GM23338 (cell line): ENCODE measurements at regions not wholly inside any gene's neighbourhood (a gene's known extent, or its start where the extent isn't known, plus 50 kb on each side); places are given as distances from the start of the nearest gene placed in this dataset.

Source experiments
- ATAC-seq: fragments of 200-7000 bp; cut with Tn5 transposase; 3 replicates; pipeline ENCODE4 v1.9.1; 2020
- DNase-seq: peaks from one replicate; pipeline ENCODE4 v3.0.0-alpha.2; 2015; ENCODE audit warnings: low spot score
- H2AFZ ChIP-seq: fragments of 200-600 bp; sonication (generic); 2 replicates; pipeline ENCODE4 v1.8.0; 2016; ENCODE audit warnings: antibody characterized with exemption, mild to moderate bottlenecking, moderate library complexity
- H3F3A ChIP-seq: fragments of 200-600 bp; sonication (generic); replicated peaks from 2 replicates; pipeline ENCODE4 v1.8.0; 2017; ENCODE audit warnings: antibody characterized with exemption, mixed run types, low read depth
- H3K27ac ChIP-seq: fragments of 200-600 bp; sonication (generic); 2 replicates; pipeline ENCODE4 v1.6.1; 2016; ENCODE audit warnings: low read depth
- H3K27me3 ChIP-seq: fragments of 200-600 bp; sonication (generic); 2 replicates; pipeline ENCODE4 v1.8.0; 2016; ENCODE audit warnings: mild to moderate bottlenecking, mixed run types, moderate library complexity; ENCODE audit not compliant: insufficient read depth
- H3K36me3 ChIP-seq: fragments of 200-600 bp; sonication (generic); 2 replicates; pipeline ENCODE4 v1.8.0; 2016; ENCODE audit warnings: mild to moderate bottlenecking; ENCODE audit not compliant: insufficient read depth
- H3K4me1 ChIP-seq: fragments of 200-600 bp; sonication (generic); 2 replicates; pipeline ENCODE4 v1.8.0; 2016; ENCODE audit warnings: mild to moderate bottlenecking, moderate library complexity; ENCODE audit not compliant: insufficient read depth
- H3K4me2 ChIP-seq: fragments of 200-600 bp; sonication (generic); 2 replicates; pipeline ENCODE4 v1.7.1; 2017; ENCODE audit warnings: mixed run types
- H3K4me3 ChIP-seq: fragments of 200-600 bp; sonication (generic); 2 replicates; pipeline ENCODE4 v1.6.1; 2016; ENCODE audit warnings: mixed run types
- H3K79me2 ChIP-seq: fragments of 200-600 bp; sonication (generic); replicated peaks from 2 replicates; pipeline ENCODE4 v1.8.0; 2017; ENCODE audit warnings: mild to moderate bottlenecking; ENCODE audit not compliant: insufficient read depth
- H3K9me2 ChIP-seq: fragments of 200-600 bp; sonication (generic); 2 replicates; pipeline ENCODE4 v1.8.0; 2017; ENCODE audit not compliant: insufficient read depth
- H4K20me1 ChIP-seq: fragments of 200-600 bp; sonication (generic); replicated peaks from 2 replicates; pipeline ENCODE4 v1.8.0; 2017; ENCODE audit warnings: mild to moderate bottlenecking; ENCODE audit not compliant: insufficient read depth
- H3K27ac Mint-ChIP-seq: 2 replicates; pipeline ENCODE4 v1.8.0; 2020; ENCODE audit warnings: inconsistent platforms, mild to moderate bottlenecking, moderate library complexity, mixed read lengths
- H3K27me3 Mint-ChIP-seq: 3 replicates; pipeline ENCODE4 v1.8.0; 2022; ENCODE audit warnings: low read depth, mild to moderate bottlenecking, moderate library complexity, mixed read lengths, inconsistent platforms; ENCODE audit not compliant: insufficient read depth, poor library complexity
- H3K36me3 Mint-ChIP-seq: 3 replicates; pipeline ENCODE4 v1.8.0; 2021; ENCODE audit warnings: low read depth, mild to moderate bottlenecking, inconsistent platforms, moderate library complexity, mixed read lengths
- H3K4me1 Mint-ChIP-seq: 3 replicates; pipeline ENCODE4 v1.8.0; 2020; ENCODE audit warnings: mild to moderate bottlenecking, inconsistent platforms, mixed read lengths
- H3K4me3 Mint-ChIP-seq: 3 replicates; pipeline ENCODE4 v1.8.0; 2021; ENCODE audit warnings: moderate library complexity, mild to moderate bottlenecking, inconsistent platforms, mixed read lengths
- H3K9me3 Mint-ChIP-seq: 3 replicates; pipeline ENCODE4 v1.8.0; 2020; ENCODE audit warnings: moderate library complexity, mild to moderate bottlenecking, inconsistent platforms, mixed read lengths
- CREB1 ChIP-seq: fragments of 250-450 bp; sonication (Bioruptor Pico); IDR thresholded peaks from 2 replicates; pipeline ENCODE4 v1.5.0; 2020; ENCODE audit warnings: low read depth, mild to moderate bottlenecking, moderate library complexity
- REST ChIP-seq: IDR thresholded peaks from one replicate; pipeline ENCODE4 v1.6.1; 2018; ENCODE audit warnings: antibody characterized with exemption; ENCODE audit not compliant: unreplicated experiment
- ZNF114 ChIP-seq: fragments of 250-450 bp; sonication (Bioruptor Pico); IDR thresholded peaks from 2 replicates; pipeline ENCODE4 v1.5.0; 2020; ENCODE audit warnings: mild to moderate bottlenecking, moderate library complexity
- TF ChIP-seq, protein P1 (sequence below), 2 experiments: fragments of 200-600 bp in 1 of 2; sonication (generic) in 1 of 2; conservative IDR thresholded peaks; 2 replicates each; pipeline versions ENCODE4 v1.5.1 to v1.6.1; 2016 to 2017; ENCODE audit warnings: antibody characterized with exemption in 2 of 2, low read depth in 2 of 2, mild to moderate bottlenecking in 2 of 2, moderate library complexity in 1 of 2
- TF ChIP-seq, protein P2 (sequence below): fragments of 250-450 bp; sonication (Bioruptor Pico); IDR thresholded peaks from 2 replicates; pipeline ENCODE4 v1.5.0; 2020; ENCODE audit warnings: mild to moderate bottlenecking, moderate library complexity

GRCh38 chr5:125704888-125705287, 718.3 kb upstream of the GRAMD2B start:
- Mint-ChIP-seq H3K4me3 (no peak overlapping the region), H3K27ac (no peak overlapping the region), H3K9me3 (peaks cover 25% of the 10 kb centered on the region), H3K27me3 (no peaks in the 10 kb centered on the region), H3K4me1 (peaks cover 17% of the 10 kb centered on the region; the same call in 2 of the 3 replicates), H3K36me3 (peaks cover 23% of the 10 kb centered on the region)
- DNase-seq = no peak
- Histone ChIP-seq H3K4me3 (no peak overlapping the region), H3K27me3 (no peaks in the 10 kb centered on the region), H4K20me1 (no peaks in the 10 kb centered on the region), H3K79me2 (no peaks in the 10 kb centered on the region), H3K9me2 (no peaks in the 10 kb centered on the region), H3K4me1 (peaks cover 12% of the 10 kb centered on the region; the same call in 1 of the 2 replicates), H3K36me3 (no peaks in the 10 kb centered on the region), H3F3A (no peaks in the 10 kb centered on the region), H2AFZ (no peak overlapping the region), H3K27ac (no peak overlapping the region), H3K4me2 (no peak overlapping the region)
- ATAC-seq = no peak
- TF ChIP-seq ZNF114 (CRISPR knock-in tag) (no peak), REST (no peak), CREB1 (no peak)
- TF ChIP-seq, protein P1, sequence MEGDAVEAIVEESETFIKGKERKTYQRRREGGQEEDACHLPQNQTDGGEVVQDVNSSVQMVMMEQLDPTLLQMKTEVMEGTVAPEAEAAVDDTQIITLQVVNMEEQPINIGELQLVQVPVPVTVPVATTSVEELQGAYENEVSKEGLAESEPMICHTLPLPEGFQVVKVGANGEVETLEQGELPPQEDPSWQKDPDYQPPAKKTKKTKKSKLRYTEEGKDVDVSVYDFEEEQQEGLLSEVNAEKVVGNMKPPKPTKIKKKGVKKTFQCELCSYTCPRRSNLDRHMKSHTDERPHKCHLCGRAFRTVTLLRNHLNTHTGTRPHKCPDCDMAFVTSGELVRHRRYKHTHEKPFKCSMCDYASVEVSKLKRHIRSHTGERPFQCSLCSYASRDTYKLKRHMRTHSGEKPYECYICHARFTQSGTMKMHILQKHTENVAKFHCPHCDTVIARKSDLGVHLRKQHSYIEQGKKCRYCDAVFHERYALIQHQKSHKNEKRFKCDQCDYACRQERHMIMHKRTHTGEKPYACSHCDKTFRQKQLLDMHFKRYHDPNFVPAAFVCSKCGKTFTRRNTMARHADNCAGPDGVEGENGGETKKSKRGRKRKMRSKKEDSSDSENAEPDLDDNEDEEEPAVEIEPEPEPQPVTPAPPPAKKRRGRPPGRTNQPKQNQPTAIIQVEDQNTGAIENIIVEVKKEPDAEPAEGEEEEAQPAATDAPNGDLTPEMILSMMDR (conservative IDR thresholded peaks at IDR 0.05; ENCODE audit: low read depth in 2 of 2) = no peak
- TF ChIP-seq, protein P2, sequence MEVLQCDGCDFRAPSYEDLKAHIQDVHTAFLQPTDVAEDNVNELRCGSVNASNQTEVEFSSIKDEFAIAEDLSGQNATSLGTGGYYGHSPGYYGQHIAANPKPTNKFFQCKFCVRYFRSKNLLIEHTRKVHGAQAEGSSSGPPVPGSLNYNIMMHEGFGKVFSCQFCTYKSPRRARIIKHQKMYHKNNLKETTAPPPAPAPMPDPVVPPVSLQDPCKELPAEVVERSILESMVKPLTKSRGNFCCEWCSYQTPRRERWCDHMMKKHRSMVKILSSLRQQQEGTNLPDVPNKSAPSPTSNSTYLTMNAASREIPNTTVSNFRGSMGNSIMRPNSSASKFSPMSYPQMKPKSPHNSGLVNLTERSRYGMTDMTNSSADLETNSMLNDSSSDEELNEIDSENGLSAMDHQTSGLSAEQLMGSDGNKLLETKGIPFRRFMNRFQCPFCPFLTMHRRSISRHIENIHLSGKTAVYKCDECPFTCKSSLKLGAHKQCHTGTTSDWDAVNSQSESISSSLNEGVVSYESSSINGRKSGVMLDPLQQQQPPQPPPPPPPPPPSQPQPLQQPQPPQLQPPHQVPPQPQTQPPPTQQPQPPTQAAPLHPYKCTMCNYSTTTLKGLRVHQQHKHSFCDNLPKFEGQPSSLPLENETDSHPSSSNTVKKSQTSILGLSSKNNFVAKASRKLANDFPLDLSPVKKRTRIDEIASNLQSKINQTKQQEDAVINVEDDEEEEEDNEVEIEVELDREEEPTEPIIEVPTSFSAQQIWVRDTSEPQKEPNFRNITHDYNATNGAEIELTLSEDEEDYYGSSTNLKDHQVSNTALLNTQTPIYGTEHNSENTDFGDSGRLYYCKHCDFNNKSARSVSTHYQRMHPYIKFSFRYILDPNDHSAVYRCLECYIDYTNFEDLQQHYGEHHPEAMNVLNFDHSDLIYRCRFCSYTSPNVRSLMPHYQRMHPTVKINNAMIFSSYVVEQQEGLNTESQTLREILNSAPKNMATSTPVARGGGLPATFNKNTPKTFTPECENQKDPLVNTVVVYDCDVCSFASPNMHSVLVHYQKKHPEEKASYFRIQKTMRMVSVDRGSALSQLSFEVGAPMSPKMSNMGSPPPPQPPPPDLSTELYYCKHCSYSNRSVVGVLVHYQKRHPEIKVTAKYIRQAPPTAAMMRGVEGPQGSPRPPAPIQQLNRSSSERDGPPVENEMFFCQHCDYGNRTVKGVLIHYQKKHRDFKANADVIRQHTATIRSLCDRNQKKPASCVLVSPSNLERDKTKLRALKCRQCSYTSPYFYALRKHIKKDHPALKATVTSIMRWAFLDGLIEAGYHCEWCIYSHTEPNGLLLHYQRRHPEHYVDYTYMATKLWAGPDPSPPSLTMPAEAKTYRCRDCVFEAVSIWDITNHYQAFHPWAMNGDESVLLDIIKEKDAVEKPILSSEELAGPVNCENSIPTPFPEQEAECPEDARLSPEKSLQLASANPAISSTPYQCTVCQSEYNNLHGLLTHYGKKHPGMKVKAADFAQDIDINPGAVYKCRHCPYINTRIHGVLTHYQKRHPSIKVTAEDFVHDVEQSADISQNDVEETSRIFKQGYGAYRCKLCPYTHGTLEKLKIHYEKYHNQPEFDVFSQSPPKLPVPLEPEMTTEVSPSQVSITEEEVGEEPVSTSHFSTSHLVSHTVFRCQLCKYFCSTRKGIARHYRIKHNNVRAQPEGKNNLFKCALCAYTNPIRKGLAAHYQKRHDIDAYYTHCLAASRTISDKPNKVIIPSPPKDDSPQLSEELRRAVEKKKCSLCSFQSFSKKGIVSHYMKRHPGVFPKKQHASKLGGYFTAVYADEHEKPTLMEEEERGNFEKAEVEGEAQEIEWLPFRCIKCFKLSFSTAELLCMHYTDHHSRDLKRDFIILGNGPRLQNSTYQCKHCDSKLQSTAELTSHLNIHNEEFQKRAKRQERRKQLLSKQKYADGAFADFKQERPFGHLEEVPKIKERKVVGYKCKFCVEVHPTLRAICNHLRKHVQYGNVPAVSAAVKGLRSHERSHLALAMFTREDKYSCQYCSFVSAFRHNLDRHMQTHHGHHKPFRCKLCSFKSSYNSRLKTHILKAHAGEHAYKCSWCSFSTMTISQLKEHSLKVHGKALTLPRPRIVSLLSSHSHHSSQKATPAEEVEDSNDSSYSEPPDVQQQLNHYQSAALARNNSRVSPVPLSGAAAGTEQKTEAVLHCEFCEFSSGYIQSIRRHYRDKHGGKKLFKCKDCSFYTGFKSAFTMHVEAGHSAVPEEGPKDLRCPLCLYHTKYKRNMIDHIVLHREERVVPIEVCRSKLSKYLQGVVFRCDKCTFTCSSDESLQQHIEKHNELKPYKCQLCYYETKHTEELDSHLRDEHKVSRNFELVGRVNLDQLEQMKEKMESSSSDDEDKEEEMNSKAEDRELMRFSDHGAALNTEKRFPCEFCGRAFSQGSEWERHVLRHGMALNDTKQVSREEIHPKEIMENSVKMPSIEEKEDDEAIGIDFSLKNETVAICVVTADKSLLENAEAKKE (CRISPR knock-in tag) = no peak
